IMR-90 (cell line): ENCODE measurements at regions not wholly inside any gene's neighbourhood (a gene's known extent, or its start where the extent isn't known, plus 50 kb on each side); places are given as distances from the start of the nearest gene placed in this dataset.

Experiments used
- ATAC-seq: fragments of 200-7000 bp; cut with Tn5 transposase; 2 replicates; pipeline ENCODE4 v1.9.1; 2020; ENCODE audit warnings: low read depth, mild to moderate bottlenecking, moderate library complexity
- BruUV-seq: library from RNA; stranded (reverse); fragments of 400-500 nt; replicated peaks from 2 replicates; lab custom pipeline; 2021; lab: Mats Ljungman, UMichigan
- CTCF ChIA-PET: fragments of 300-600 bp; formaldehyde crosslinking; extraction: SDS; loops from one replicate; lab custom pipeline; 2021; ENCODE audit warnings: antibody characterized with exemption; lab: Yijun Ruan, JAX
- POLR2A ChIA-PET: fragments of 300-600 bp; sonication (Branson Sonifier 250); formaldehyde crosslinking; loops from one replicate; lab custom pipeline; 2022; ENCODE audit warnings: antibody characterized with exemption; ENCODE audit not compliant: unreplicated experiment; lab: Charles Lee
- DNase-seq: peaks from one replicate; pipeline ENCODE4 v3.0.0; 2013
- H2AFZ ChIP-seq: replicated peaks from 2 replicates; pipeline ENCODE3; 2013; ENCODE audit warnings: low read length, mild to moderate bottlenecking; ENCODE audit not compliant: poor library complexity
- H2AK5ac ChIP-seq: 2 replicates; pipeline ENCODE4 v1.6.1; 2013; ENCODE audit warnings: low read depth, low read length, inconsistent platforms
- H2AK9ac ChIP-seq: replicated peaks from 2 replicates; pipeline ENCODE3; 2013; ENCODE audit warnings: mild to moderate bottlenecking, low read depth, low read length, moderate library complexity; ENCODE audit not compliant: poor library complexity
- H2BK120ac ChIP-seq: 2 replicates; pipeline ENCODE4 v1.6.1; 2013; ENCODE audit warnings: low read depth, low read length, inconsistent platforms
- H2BK15ac ChIP-seq: 3 replicates; pipeline ENCODE4 v1.6.1; 2013; ENCODE audit warnings: low read depth, low read length, inconsistent platforms
- H2BK20ac ChIP-seq: 2 replicates; pipeline ENCODE4 v1.6.1; 2013; ENCODE audit warnings: low read depth, mild to moderate bottlenecking, inconsistent platforms, low read length, moderate library complexity
- H2BK5ac ChIP-seq: 2 replicates; pipeline ENCODE4 v1.6.1; 2013; ENCODE audit warnings: mild to moderate bottlenecking, low read depth, low read length, inconsistent platforms; ENCODE audit not compliant: poor library complexity, severe bottlenecking
- H3K14ac ChIP-seq: replicated peaks from 2 replicates; pipeline ENCODE4 v1.6.1; 2013; ENCODE audit warnings: low read depth, low read length, inconsistent platforms
- H3K18ac ChIP-seq: 2 replicates; pipeline ENCODE4 v1.6.1; 2013; ENCODE audit warnings: low read depth, low read length, control low read depth
- H3K23ac ChIP-seq: 2 replicates; pipeline ENCODE4 v1.6.1; 2013; ENCODE audit warnings: low read depth, low read length, inconsistent platforms
- H3K27ac ChIP-seq: 2 replicates; pipeline ENCODE4 v1.5.1; 2013; ENCODE audit warnings: mild to moderate bottlenecking, control low read depth, low read length; ENCODE audit not compliant: insufficient read depth
- H3K27me3 ChIP-seq: 2 replicates; pipeline ENCODE4 v1.6.1; 2013; ENCODE audit warnings: low read length; ENCODE audit not compliant: control insufficient read depth, insufficient read depth
- H3K36me3 ChIP-seq: 2 replicates; pipeline ENCODE4 v1.6.1; 2013; ENCODE audit warnings: low read length, mixed read lengths; ENCODE audit not compliant: control insufficient read depth, insufficient read depth
- H3K4ac ChIP-seq: 2 replicates; pipeline ENCODE4 v1.6.1; 2013; ENCODE audit warnings: low read depth, low read length, inconsistent platforms
- H3K4me1 ChIP-seq: 2 replicates; pipeline ENCODE4 v1.6.1; 2013; ENCODE audit warnings: low read length, mixed read lengths; ENCODE audit not compliant: control insufficient read depth, insufficient read depth
- H3K4me2 ChIP-seq: 2 replicates; pipeline ENCODE4 v1.6.1; 2013; ENCODE audit warnings: low read depth, mild to moderate bottlenecking, control low read depth, low read length, moderate library complexity
- H3K4me3 ChIP-seq: 2 replicates; pipeline ENCODE4 v1.5.1; 2013; ENCODE audit warnings: low read depth, mild to moderate bottlenecking, control low read depth, low read length, moderate library complexity; ENCODE audit not compliant: insufficient read depth
- H3K56ac ChIP-seq: 2 replicates; pipeline ENCODE4 v1.6.1; 2013; ENCODE audit warnings: low read length, inconsistent platforms; ENCODE audit not compliant: insufficient read depth; ENCODE audit errors: extremely low read depth
- H3K79me1 ChIP-seq, 2 experiments: 2 replicates each; pipeline ENCODE4 v1.6.1; 2013; ENCODE audit warnings: low read length in 2 of 2, inconsistent platforms in 1 of 2, low read depth in 1 of 2
- H3K9ac ChIP-seq: 2 replicates; pipeline ENCODE4 v1.6.1; 2013; ENCODE audit warnings: low read depth, low read length, control low read depth
- H3K9me1 ChIP-seq: 2 replicates; pipeline ENCODE4 v1.6.1; 2013; ENCODE audit warnings: low read length, inconsistent platforms; ENCODE audit not compliant: insufficient read depth
- H3K9me3 ChIP-seq: 2 replicates; pipeline ENCODE4 v1.6.1; 2013; ENCODE audit warnings: low read length; ENCODE audit not compliant: control insufficient read depth, insufficient read depth
- H4K20me1 ChIP-seq: 2 replicates; pipeline ENCODE4 v1.6.1; 2013; ENCODE audit warnings: low read length, inconsistent platforms; ENCODE audit not compliant: insufficient read depth
- H4K5ac ChIP-seq: 2 replicates; pipeline ENCODE4 v1.6.1; 2013; ENCODE audit warnings: mild to moderate bottlenecking, low read depth, low read length, control low read depth
- H4K8ac ChIP-seq, 2 experiments: 2 replicates each; pipeline ENCODE4 v1.6.1; 2013; ENCODE audit warnings: low read depth in 2 of 2, low read length in 2 of 2, control low read depth in 1 of 2, inconsistent platforms in 1 of 2
- H4K91ac ChIP-seq: 2 replicates; pipeline ENCODE4 v1.6.1; 2013; ENCODE audit warnings: low read depth, low read length, inconsistent platforms; ENCODE audit not compliant: insufficient read depth
- BHLHE40 ChIP-seq: fragments of 150-350 bp; IDR thresholded peaks from 2 replicates; pipeline ENCODE4 v1.6.1; 2016; ENCODE audit warnings: mild to moderate bottlenecking, low read depth, low read length
- CEBPB ChIP-seq: IDR thresholded peaks from 2 replicates; pipeline ENCODE4 v1.6.1; 2012; ENCODE audit warnings: low read depth, low read length, improper control_type of control experiment
- CHD1 ChIP-seq: IDR thresholded peaks from 2 replicates; pipeline ENCODE4 v1.6.1; 2012; ENCODE audit warnings: low read depth, low read length, improper control_type of control experiment
- CTCF ChIP-seq: conservative IDR thresholded peaks from 2 replicates; pipeline ENCODE4 v1.5.1; 2012; ENCODE audit warnings: mild to moderate bottlenecking, low read depth, low read length, improper control_type of control experiment
- MAZ ChIP-seq: IDR thresholded peaks from 2 replicates; pipeline ENCODE4 v1.6.1; 2012; ENCODE audit warnings: low read depth, mild to moderate bottlenecking, low read length, improper control_type of control experiment, moderate library complexity, borderline replicate concordance
- MXI1 ChIP-seq: IDR thresholded peaks from 2 replicates; pipeline ENCODE4 v1.6.1; 2012; ENCODE audit warnings: low read depth, mild to moderate bottlenecking, low read length, moderate library complexity, borderline replicate concordance
- NFE2L2 ChIP-seq: fragments of 150-350 bp; IDR thresholded peaks from 2 replicates; pipeline ENCODE4 v1.6.1; 2016; ENCODE audit warnings: low read depth, mild to moderate bottlenecking, low read length
- POLR2A ChIP-seq: IDR thresholded peaks from 2 replicates; pipeline ENCODE4 v1.6.1; 2012; ENCODE audit warnings: mild to moderate bottlenecking, low read depth, low read length
- RAD21 ChIP-seq: IDR thresholded peaks from 2 replicates; pipeline ENCODE4 v1.6.1; 2012; ENCODE audit warnings: low read length, improper control_type of control experiment
- RCOR1 ChIP-seq: IDR thresholded peaks from 2 replicates; pipeline ENCODE4 v1.6.1; 2012; ENCODE audit warnings: mild to moderate bottlenecking, low read length, improper control_type of control experiment; ENCODE audit not compliant: insufficient replicate concordance
- RFX5 ChIP-seq: IDR thresholded peaks from 2 replicates; pipeline ENCODE4 v1.8.0; 2012; ENCODE audit warnings: low read depth, mild to moderate bottlenecking, low read length, moderate library complexity
- SMC3 ChIP-seq: fragments of 150-350 bp; IDR thresholded peaks from 2 replicates; pipeline ENCODE4 v1.6.1; 2016; ENCODE audit warnings: low read depth, mild to moderate bottlenecking, antibody characterized with exemption, low read length, moderate library complexity
- WGBS, 2 experiments: methylation state at CpG; one replicate each; pipeline versions ENCODE4 v1.1.5 to v1.1.7; 2013; ENCODE audit warnings: missing lambda C conversion rate in 2 of 2; ENCODE audit not compliant: insufficient read length in 1 of 2; ENCODE audit errors: extremely low coverage in 2 of 2; 5-methylcytosine and 5-hydroxymethylcytosine counted together
- dilution Hi-C: fragments of 300-500 bp; cut with HindIII; formaldehyde crosslinking; loops from one replicate; pipeline ENCODE4 v1.14.3; 2018; ENCODE audit warnings: low sequenced_read_pairs; ENCODE audit not compliant: unreplicated experiment
- in situ Hi-C: fragments of 300-500 bp; cut with MboI; formaldehyde crosslinking; loops from 3 replicates; pipeline ENCODE4 v1.14.3; 2019; ENCODE audit warnings: low sequenced_read_pairs, inconsistent platforms, mixed read lengths
- intact Hi-C: fragments of 100-400 bp; cut with micrococcal nuclease; formaldehyde crosslinking; loops from 2 replicates; pipeline ENCODE4 v1.10.0; 2022

DNA sequence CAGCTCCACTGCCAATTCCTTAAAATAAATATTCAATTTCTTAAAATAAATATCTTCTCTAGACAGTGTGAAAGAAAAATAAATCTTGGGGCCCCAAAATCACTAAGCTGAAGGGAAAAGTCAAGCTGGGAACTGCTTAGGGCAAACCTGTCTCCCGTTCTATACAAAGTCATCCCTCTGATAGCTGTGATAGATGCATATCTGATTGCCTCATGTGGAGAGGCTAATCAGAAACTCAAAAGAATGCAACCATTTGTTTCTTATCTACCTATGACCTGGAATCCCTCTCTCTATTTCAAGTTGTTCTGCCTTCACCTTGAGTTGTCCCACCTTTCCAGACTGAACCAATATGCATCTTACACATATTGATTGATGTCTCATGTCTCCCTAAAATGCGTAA is 889.8 kb downstream of the TRHDE start:
- BruUV-seq = no TSS peak

More for the DNA sequence above, 889.8 kb downstream of the TRHDE start:
- ChIA-PET CTCF (no interaction called here), POLR2A (no interaction called here)
- DNase-seq = no peak
- H3K18ac ChIP-seq = no peak overlapping the region
- in situ Hi-C loops (no loop called here), dilution Hi-C loops (no loop called here), intact Hi-C loops (no loop called here)
- no peaks in the 10 kb centered on the region for H3K36me3 ChIP-seq
- H3K9ac ChIP-seq = no peak overlapping the region
- H4K8ac ChIP-seq = no peak overlapping the region
- no peak overlapping the region for H3K27ac ChIP-seq
- WGBS, 2 experiments = 60% methylated on average over 1 of the region's 2 CpGs; no CpG with 5 or more reads in 1 of the 2 experiments
- H3K4me3 ChIP-seq = no peak overlapping the region
- H2AK9ac ChIP-seq = no peak overlapping the region
- no peak overlapping the region for H3K56ac ChIP-seq
- H2BK5ac ChIP-seq = no peak overlapping the region
- no peak overlapping the region for H4K5ac ChIP-seq
- peaks cover 2% of the 10 kb centered on the region; the same call in 1 of the 2 replicates for H3K9me3 ChIP-seq
- H3K27me3 ChIP-seq = no peaks in the 10 kb centered on the region
- no peak overlapping the region for H3K14ac ChIP-seq
- H2BK120ac ChIP-seq = no peak overlapping the region
- H3K79me1 ChIP-seq = no peaks in the 10 kb centered on the region
- no peak overlapping the region for H2BK15ac ChIP-seq
- TF ChIP-seq RAD21 = no peak
- no peak for TF ChIP-seq NFE2L2
- TF ChIP-seq RCOR1 = no peak
- TF ChIP-seq CEBPB = no peak
- TF ChIP-seq MAZ = no peak
- no peak for TF ChIP-seq SMC3
- no peak for TF ChIP-seq RFX5
- no peak for TF ChIP-seq CHD1
- TF ChIP-seq BHLHE40 = no peak
- no peak for TF ChIP-seq MXI1
- TF ChIP-seq CTCF = no peak
- TF ChIP-seq POLR2A = no peak
- no peak overlapping the region for H3K23ac ChIP-seq
- no peak overlapping the region for H4K91ac ChIP-seq
- H3K4me2 ChIP-seq = no peak overlapping the region
- no peaks in the 10 kb centered on the region for H4K20me1 ChIP-seq
- no peak overlapping the region for H2BK20ac ChIP-seq
- H3K4ac ChIP-seq = no peak overlapping the region
- no peak for ATAC-seq
- no peaks in the 10 kb centered on the region for H3K9me1 ChIP-seq
- H2AFZ ChIP-seq = no peak overlapping the region
- no peak overlapping the region for H2AK5ac ChIP-seq
- no peaks in the 10 kb centered on the region for H3K4me1 ChIP-seq
